ENCODE measurements at regions not wholly inside any gene's neighbourhood (a gene's known extent, or its start where the extent isn't known, plus 50 kb on each side); places are given as distances from the start of the nearest gene placed in this dataset.

- DNase-seq: no peak
These were observed 63.7 kb upstream of the PSMD7 start for GRCh38 chr16:74232806-74233465.

GRCh38 chr16:74230126-74230525 lies 66.5 kb upstream of the PSMD7 start:
- no peak for DNase-seq

GRCh38 chr16:74226338-74226954 lies 70.2 kb upstream of the PSMD7 start:
- DNase-seq: no peak

GRCh38 chr16:74224828-74225612 lies 71.6 kb upstream of the PSMD7 start:
- DNase-seq: no peak

- DNase-seq: no peak
These were observed 74.8 kb upstream of the PSMD7 start for GRCh38 chr16:74221828-74222227.

- no peak for DNase-seq
These were observed 76.9 kb upstream of the PSMD7 start for GRCh38 chr16:74219706-74220105.

- DNase-seq: no peak
These were observed 77.7 kb upstream of the PSMD7 start for GRCh38 chr16:74218871-74219270.

GRCh38 chr16:74216319-74216718 lies 80.3 kb upstream of the PSMD7 start:
- no peak for DNase-seq

GRCh38 chr16:74215249-74215648 lies 81.4 kb upstream of the PSMD7 start:
- no peak for DNase-seq

GRCh38 chr16:74213372-74213771 lies 83.2 kb upstream of the PSMD7 start:
- DNase-seq: no peak

- no peak for DNase-seq
These were observed 86.4 kb upstream of the PSMD7 start for GRCh38 chr16:74210245-74210644.

- DNase-seq: no peak
These were observed 94.6 kb upstream of the PSMD7 start for GRCh38 chr16:74202009-74202408.

- no peak for DNase-seq
These were observed 95.0 kb upstream of the PSMD7 start for GRCh38 chr16:74201576-74201975.

GRCh38 chr16:74200921-74201320 lies 95.7 kb upstream of the PSMD7 start:
- no peak for DNase-seq

- DNase-seq: no peak
These were observed 96.8 kb upstream of the PSMD7 start for GRCh38 chr16:74199842-74200124.

- no peak for DNase-seq
These were observed 97.4 kb upstream of the PSMD7 start for GRCh38 chr16:74199066-74199841.

GRCh38 chr16:74192281-74192797 lies 104.3 kb upstream of the PSMD7 start:
- no peak for DNase-seq

GRCh38 chr16:74190292-74190691 lies 106.3 kb upstream of the PSMD7 start:
- no peak for DNase-seq

- no peak for DNase-seq
These were observed 107.8 kb upstream of the PSMD7 start for GRCh38 chr16:74188856-74189255.

GRCh38 chr16:74186561-74186971 lies 110.0 kb upstream of the PSMD7 start:
- no peak for DNase-seq

GRCh38 chr16:74184839-74185238 lies 111.8 kb upstream of the PSMD7 start:
- no peak for DNase-seq

GRCh38 chr16:74183601-74184360 lies 112.8 kb upstream of the PSMD7 start:
- no peak for DNase-seq
